ENCODE measurements at regions not wholly inside any gene's neighbourhood (a gene's known extent, or its start where the extent isn't known, plus 50 kb on each side); places are given as distances from the start of the nearest gene placed in this dataset.

DNA sequence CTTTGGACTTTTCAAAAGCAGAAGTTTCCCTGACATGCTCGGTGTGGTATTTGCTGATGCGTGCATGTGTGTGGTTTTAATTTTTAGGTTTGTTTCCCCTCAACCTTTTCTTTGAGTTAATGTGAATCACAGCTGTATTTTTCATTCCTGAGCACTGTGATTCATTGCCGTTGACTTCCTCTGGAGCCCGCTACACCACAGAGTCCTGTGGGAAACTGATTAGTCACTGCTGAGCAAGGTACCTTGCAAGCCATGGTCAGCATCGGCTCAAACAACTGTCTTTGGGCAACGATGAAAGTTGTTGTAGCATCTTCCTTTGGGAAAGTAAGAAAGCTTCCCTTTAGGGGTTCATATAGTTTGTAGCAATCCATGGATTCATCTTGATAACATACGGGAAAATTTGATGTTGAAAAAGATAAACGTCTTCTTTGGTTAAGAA lies 57.5 kb downstream of the RIN2 start:
- Histone ChIP-seq H3K27me3 (ENCODE audit: insufficient read depth) (no peaks in the 10 kb centered on the region), H3K4me3 (no peak overlapping the region), H3K4me2 (no peak overlapping the region), H3K27ac (ENCODE audit: low read depth) (no peak overlapping the region), H3K36me3 (ENCODE audit: insufficient read depth) (no peaks in the 10 kb centered on the region), H3K4me1 (ENCODE audit: insufficient read depth) (no peaks in the 10 kb centered on the region), H3K79me2 (replicated peaks; ENCODE audit: insufficient read depth) (no peaks in the 10 kb centered on the region), H3K9me2 (ENCODE audit: insufficient read depth) (no peaks in the 10 kb centered on the region), H3F3A (replicated peaks; ENCODE audit: low read depth) (no peaks in the 10 kb centered on the region), H4K20me1 (replicated peaks; ENCODE audit: insufficient read depth) (no peaks in the 10 kb centered on the region), H2AFZ (no peak overlapping the region)
- TF ChIP-seq, protein P1, sequence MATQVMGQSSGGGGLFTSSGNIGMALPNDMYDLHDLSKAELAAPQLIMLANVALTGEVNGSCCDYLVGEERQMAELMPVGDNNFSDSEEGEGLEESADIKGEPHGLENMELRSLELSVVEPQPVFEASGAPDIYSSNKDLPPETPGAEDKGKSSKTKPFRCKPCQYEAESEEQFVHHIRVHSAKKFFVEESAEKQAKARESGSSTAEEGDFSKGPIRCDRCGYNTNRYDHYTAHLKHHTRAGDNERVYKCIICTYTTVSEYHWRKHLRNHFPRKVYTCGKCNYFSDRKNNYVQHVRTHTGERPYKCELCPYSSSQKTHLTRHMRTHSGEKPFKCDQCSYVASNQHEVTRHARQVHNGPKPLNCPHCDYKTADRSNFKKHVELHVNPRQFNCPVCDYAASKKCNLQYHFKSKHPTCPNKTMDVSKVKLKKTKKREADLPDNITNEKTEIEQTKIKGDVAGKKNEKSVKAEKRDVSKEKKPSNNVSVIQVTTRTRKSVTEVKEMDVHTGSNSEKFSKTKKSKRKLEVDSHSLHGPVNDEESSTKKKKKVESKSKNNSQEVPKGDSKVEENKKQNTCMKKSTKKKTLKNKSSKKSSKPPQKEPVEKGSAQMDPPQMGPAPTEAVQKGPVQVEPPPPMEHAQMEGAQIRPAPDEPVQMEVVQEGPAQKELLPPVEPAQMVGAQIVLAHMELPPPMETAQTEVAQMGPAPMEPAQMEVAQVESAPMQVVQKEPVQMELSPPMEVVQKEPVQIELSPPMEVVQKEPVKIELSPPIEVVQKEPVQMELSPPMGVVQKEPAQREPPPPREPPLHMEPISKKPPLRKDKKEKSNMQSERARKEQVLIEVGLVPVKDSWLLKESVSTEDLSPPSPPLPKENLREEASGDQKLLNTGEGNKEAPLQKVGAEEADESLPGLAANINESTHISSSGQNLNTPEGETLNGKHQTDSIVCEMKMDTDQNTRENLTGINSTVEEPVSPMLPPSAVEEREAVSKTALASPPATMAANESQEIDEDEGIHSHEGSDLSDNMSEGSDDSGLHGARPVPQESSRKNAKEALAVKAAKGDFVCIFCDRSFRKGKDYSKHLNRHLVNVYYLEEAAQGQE (IDR thresholded peaks at IDR 0.05; ENCODE audit: unreplicated experiment): no peak
- TF ChIP-seq, protein P2, sequence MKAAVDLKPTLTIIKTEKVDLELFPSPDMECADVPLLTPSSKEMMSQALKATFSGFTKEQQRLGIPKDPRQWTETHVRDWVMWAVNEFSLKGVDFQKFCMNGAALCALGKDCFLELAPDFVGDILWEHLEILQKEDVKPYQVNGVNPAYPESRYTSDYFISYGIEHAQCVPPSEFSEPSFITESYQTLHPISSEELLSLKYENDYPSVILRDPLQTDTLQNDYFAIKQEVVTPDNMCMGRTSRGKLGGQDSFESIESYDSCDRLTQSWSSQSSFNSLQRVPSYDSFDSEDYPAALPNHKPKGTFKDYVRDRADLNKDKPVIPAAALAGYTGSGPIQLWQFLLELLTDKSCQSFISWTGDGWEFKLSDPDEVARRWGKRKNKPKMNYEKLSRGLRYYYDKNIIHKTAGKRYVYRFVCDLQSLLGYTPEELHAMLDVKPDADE (IDR thresholded peaks at IDR 0.05): no peak
- TF ChIP-seq JUNB (IDR thresholded peaks at IDR 0.05; ENCODE audit: unreplicated experiment) (no peak), NANOG (IDR thresholded peaks at IDR 0.05; ENCODE audit: borderline replicate concordance) (no peak), CREB1 (CRISPR knock-in tag; IDR thresholded peaks at IDR 0.05; ENCODE audit: low read depth) (no peak), STAT1 (IDR thresholded peaks at IDR 0.05; ENCODE audit: unreplicated experiment) (no peak), EZH2 (IDR thresholded peaks at IDR 0.05; ENCODE audit: low read depth, unreplicated experiment) (no peak)
- Mint-ChIP-seq H3K4me3 (no peak overlapping the region), H3K27me3 (ENCODE audit: insufficient read depth, low read depth, poor library complexity) (no peaks in the 10 kb centered on the region), H3K36me3 (ENCODE audit: low read depth) (no peaks in the 10 kb centered on the region), H3K27ac (peak overlapping the region; percentile 88; the same call in 1 of the 2 replicates), H3K9me3 (no peaks in the 10 kb centered on the region; the same call in 2 of the 3 replicates), H3K4me1 (peaks cover 4% of the 10 kb centered on the region; the same call in 2 of the 3 replicates)
- peak; percentile 10 for DNase-seq (ENCODE audit: low spot score)
- peak; percentile 62 for ATAC-seq

GRCh38 chr20:19816386-19816785 lies 58.3 kb downstream of the RIN2 start:
- no peak overlapping the region for H3K27ac Mint-ChIP-seq
- H3K4me3 Mint-ChIP-seq: no peak overlapping the region
- Histone ChIP-seq H3K36me3 (ENCODE audit: insufficient read depth) (no peaks in the 10 kb centered on the region), H3K27ac (ENCODE audit: low read depth) (no peak overlapping the region), H4K20me1 (replicated peaks; ENCODE audit: insufficient read depth) (no peaks in the 10 kb centered on the region), H3K4me2 (no peak overlapping the region), H3F3A (replicated peaks; ENCODE audit: low read depth) (no peaks in the 10 kb centered on the region), H3K27me3 (ENCODE audit: insufficient read depth) (no peaks in the 10 kb centered on the region), H3K4me1 (ENCODE audit: insufficient read depth) (no peaks in the 10 kb centered on the region), H2AFZ (no peak overlapping the region), H3K79me2 (replicated peaks; ENCODE audit: insufficient read depth) (no peaks in the 10 kb centered on the region), H3K4me3 (no peak overlapping the region), H3K9me2 (ENCODE audit: insufficient read depth) (no peaks in the 10 kb centered on the region)
- no peaks in the 10 kb centered on the region for H3K27me3 Mint-ChIP-seq (ENCODE audit: insufficient read depth, low read depth, poor library complexity)
- DNase-seq (ENCODE audit: low spot score) (no peak), ATAC-seq (no peak)
- no peaks in the 10 kb centered on the region for H3K36me3 Mint-ChIP-seq (ENCODE audit: low read depth)
- TF ChIP-seq CREB1 (CRISPR knock-in tag; IDR thresholded peaks at IDR 0.05; ENCODE audit: low read depth) (no peak), NANOG (IDR thresholded peaks at IDR 0.05; ENCODE audit: borderline replicate concordance) (no peak), CTCF (conservative IDR thresholded peaks at IDR 0.05; ENCODE audit: low read depth in 2 of 2) (no peak), ZNF331 (CRISPR knock-in tag; IDR thresholded peaks at IDR 0.05; ENCODE audit: low read depth) (no peak), STAT1 (IDR thresholded peaks at IDR 0.05; ENCODE audit: unreplicated experiment) (no peak)
- TF ChIP-seq, protein P2 (IDR thresholded peaks at IDR 0.05): no peak
- TF ChIP-seq, protein P1 (IDR thresholded peaks at IDR 0.05; ENCODE audit: unreplicated experiment): no peak
- peaks cover 4% of the 10 kb centered on the region; the same call in 2 of the 3 replicates for H3K4me1 Mint-ChIP-seq
- H3K9me3 Mint-ChIP-seq: no peaks in the 10 kb centered on the region

All from GM23338 (cell line).